HG03066 (cell line): ENCODE measurements at regions not wholly inside any gene's neighbourhood (a gene's known extent, or its start where the extent isn't known, plus 50 kb on each side); places are given as distances from the start of the nearest gene placed in this dataset.
A peak's percentile ranks its signal among the peaks of the same experiment; 100 is the strongest.
"Not testable (repeated sequence)": the region's sequence is repeated elsewhere in the genome, so short reads cannot be mapped to it uniquely, and the experiment has no call there.

Experiments used
- ATAC-seq: cut with Tn5 transposase; IDR thresholded peaks from one replicate; pipeline ENCODE4 v1.9.1; 2021; ENCODE audit warnings: low read depth; ENCODE audit not compliant: unreplicated experiment

- not testable (repeated sequence) for ATAC-seq
Measured at GRCh38 chr15:88965097-88965496, 51.9 kb upstream of the MFGE8 start.

- no peak for ATAC-seq
Measured at GRCh38 chr15:88970232-88970631, 57.1 kb upstream of the MFGE8 start.

GRCh38 chr15:88974392-88974791 lies 61.2 kb upstream of the MFGE8 start:
- ATAC-seq: no peak

GRCh38 chr15:88975891-88976290 lies 62.7 kb upstream of the MFGE8 start:
- ATAC-seq: no peak

GRCh38 chr15:88976656-88977055 lies 63.5 kb upstream of the MFGE8 start:
- ATAC-seq: no peak

- no peak for ATAC-seq
Measured at GRCh38 chr15:88979674-88980073, 66.5 kb upstream of the MFGE8 start.

- no peak for ATAC-seq
Measured at GRCh38 chr15:88980498-88980897, 67.3 kb upstream of the MFGE8 start.

GRCh38 chr15:88981244-88982215 lies 68.4 kb upstream of the MFGE8 start:
- no peak for ATAC-seq

- ATAC-seq: peak; percentile 97
Measured at GRCh38 chr15:88982304-88982945, 69.2 kb upstream of the MFGE8 start.

GRCh38 chr15:88982946-88983342 lies 69.8 kb upstream of the MFGE8 start:
- ATAC-seq: no peak

GRCh38 chr15:88983861-88984429 lies 70.8 kb upstream of the MFGE8 start:
- no peak for ATAC-seq

- ATAC-seq: no peak
Measured at GRCh38 chr15:88985547-88986393, 72.6 kb upstream of the MFGE8 start.

GRCh38 chr15:88986949-88987590 lies 73.9 kb upstream of the MFGE8 start:
- ATAC-seq: no peak

GRCh38 chr15:88987591-88987933 lies 74.4 kb upstream of the MFGE8 start:
- ATAC-seq: no peak

GRCh38 chr15:88987934-88988671 lies 74.9 kb upstream of the MFGE8 start:
- ATAC-seq: no peak

GRCh38 chr15:88989578-88989977 lies 76.4 kb upstream of the MFGE8 start:
- ATAC-seq: no peak

- ATAC-seq: no peak
Measured at GRCh38 chr15:88990185-88990679, 77.1 kb upstream of the MFGE8 start.

- no peak for ATAC-seq
Measured at GRCh38 chr15:88992216-88992615, 79.0 kb upstream of the MFGE8 start.

GRCh38 chr15:88992912-88993376 lies 79.8 kb upstream of the MFGE8 start:
- ATAC-seq: no peak
